ENCODE measurements at regions not wholly inside any gene's neighbourhood (a gene's known extent, or its start where the extent isn't known, plus 50 kb on each side); places are given as distances from the start of the nearest gene placed in this dataset.
A peak's percentile ranks its signal among the peaks of the same experiment; 100 is the strongest.

DNA sequence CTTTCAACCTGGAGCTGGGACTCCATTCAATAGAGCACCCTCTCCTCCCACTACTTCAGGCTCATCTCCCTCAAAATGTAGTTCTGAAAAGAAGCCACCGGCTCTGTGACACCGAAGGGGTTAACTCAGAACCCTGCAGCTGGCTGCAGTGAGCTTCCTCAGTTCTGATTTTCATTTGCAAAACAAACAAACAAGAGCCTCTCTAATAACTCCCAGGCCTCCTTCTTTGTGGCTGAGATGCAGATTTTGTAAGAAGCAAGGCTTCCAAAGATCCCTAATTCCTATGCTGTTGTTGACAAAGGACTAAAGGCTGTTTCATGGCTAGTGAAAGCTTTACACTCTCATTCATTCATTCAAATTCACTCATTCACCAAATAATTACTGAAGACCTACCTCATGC lies 333.4 kb upstream of the TBX3 start:
- no peak for DNase-seq (ENCODE audit: low read depth in 4 of 4, low spot score in 2 of 4)

DNA sequence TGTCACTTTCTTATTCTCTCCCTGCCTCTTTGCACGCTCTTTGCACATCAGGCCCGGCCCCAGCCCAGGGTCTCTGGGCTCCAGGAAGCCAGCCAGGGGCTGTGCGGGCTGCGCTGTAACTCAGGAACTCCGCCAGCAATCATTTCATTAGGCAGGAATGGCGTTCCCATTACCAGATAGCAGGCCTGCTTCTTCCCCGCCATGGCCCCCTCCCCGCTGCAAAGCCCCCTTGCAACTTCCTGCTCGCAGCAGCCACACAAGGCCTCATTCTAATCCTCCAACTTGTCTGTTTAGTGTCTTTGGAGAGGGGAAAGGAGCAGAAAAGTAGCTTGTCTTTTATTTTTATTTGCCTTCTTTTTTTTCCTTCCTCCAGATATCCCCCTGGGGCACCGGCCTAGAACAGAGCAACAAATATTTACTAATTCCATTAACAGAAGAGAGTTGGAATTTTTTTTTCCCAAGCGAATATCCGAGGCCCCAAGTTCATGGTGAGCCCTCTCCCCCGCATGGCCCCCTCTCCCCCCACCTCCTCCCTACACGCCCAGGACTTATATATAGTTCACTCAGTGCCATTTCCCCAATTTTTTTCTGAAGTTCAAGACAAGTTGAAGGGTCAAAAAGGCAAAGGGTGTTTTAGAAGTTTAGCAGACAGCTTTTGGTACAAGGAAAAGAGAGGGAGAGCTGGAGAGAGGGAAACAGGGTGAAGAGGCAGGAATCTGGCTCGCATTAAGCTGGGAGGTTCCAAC lies 329.4 kb upstream of the TBX3 start:
- peak; percentile 58 to 82 (median 69) for DNase-seq (ENCODE audit: low read depth in 4 of 4, low spot score in 2 of 4)

DNA sequence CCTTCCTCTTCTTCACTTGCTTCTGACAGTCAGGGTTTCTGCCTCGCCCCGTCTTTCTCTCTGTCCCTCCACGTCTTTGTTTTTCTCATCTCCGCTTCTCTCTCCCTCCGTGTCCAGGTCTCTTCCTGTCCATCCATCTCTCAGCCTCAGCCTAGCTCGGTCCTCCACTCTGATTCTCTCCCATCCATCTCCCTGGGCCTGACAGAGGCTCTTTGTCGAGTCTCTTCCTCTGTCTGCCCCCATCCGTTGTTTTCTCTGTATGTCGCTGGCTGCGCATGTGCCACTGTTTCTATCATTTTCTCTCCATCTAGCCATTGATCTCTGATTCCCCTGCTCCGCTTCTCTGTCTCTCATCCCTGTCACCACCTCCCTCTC lies 328.9 kb upstream of the TBX3 start:
- DNase-seq (ENCODE audit: low read depth in 4 of 4, low spot score in 2 of 4), result no peak

DNA sequence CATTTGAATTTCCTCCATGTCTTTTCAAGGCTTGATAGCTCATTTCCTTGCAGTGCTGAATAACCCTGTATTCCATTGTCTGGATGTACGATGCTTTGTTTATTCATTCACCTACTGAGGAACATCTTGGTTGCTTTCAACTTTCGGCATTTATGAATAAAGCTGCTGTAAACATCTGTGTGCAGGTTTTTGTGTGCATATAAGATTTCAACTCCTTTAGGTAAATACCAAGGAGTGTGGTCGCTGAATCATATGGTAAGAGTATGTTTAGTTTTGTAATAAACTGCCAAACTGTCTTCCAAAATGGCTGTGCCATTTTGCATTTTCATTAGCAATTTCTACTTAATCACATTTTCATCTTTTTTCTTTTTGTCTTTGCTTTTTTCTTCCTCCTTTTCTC lies 327.7 kb upstream of the TBX3 start:
- no peak for DNase-seq (ENCODE audit: low read depth in 4 of 4, low spot score in 2 of 4)

DNA sequence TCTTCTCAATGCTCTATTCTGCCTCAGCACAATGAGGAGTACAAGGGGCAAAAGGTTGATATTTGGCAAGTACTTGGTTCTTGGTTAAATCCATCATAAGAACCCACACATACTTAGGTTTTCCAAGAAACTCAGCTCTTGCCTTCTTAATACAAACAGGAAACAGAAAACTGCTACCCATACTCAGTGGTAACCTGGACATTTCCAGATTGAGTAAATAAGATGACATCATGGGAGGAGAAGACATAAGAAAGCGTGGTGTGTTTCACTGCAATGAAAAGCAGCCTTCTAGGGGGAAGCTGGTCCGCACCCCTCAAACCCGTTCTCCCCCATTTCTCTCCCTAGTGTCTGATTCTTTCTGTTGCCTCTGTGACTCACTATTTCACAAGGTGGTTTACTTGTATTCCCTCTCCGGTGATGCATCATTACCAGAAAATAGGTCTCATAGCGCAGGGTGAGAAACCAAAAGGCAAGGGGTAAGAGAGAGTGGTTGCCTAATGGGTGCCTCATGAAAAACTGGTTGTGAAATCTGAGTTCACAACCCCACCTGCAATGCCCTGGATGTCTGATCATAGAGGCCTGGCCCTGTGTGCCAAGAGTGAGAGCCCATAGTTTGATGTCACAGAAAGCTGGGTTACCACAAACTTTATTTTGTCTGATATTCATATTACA lies 326.5 kb upstream of the TBX3 start:
- no peak for DNase-seq (ENCODE audit: low read depth in 4 of 4, low spot score in 2 of 4)

DNA sequence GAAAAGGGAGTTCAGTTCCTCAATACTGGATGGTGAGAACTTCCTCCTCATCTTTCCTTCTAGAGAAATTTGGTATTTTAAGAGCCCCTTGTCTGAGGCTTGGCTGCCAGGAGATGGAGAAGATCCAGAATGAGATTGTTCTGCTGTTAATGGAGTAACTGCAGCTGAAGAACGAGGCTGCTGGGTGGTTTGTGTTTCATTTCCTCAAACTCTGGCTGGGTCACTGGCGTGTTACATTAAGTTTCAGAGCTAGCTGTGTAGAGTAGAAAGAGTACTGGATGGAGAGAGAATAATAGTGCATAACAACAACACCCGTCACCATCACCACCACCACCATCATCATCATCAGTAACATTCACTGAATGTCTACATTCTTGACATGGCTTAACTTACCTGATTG lies 325.0 kb upstream of the TBX3 start:
- no peak for DNase-seq (ENCODE audit: low read depth in 4 of 4, low spot score in 2 of 4)

DNA sequence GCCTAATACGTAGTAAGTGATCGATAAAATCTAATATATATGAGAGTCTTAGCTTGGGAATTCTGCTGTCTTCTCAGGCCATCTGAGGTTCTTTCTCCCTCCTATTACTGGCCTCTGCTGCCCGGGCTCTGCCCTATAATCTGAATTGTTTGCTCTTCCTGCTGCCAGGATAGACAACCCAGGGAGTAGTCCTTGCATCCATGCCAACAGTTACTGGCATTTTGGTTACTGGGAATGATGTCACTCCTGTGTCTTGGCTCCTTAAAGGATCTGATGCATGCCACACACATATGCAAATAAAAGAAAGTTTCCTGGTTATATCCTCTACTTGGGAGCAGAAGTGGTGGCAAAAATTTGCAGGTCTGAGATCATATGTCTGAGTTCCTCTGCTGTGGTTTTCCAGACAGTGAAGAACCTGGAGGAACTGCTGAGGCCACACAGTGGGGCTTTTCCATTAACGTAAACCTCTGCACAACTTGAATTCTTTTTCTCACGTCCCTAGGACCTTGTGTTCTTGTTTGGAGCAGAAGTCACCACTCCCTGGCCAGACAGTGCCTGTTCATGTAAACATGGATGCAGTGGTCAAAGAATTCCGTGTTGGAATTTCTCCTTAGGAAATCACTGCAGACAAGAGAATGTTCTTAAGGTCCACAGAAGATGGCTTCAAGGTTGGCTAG lies 320.6 kb upstream of the TBX3 start:
- DNase-seq (ENCODE audit: low read depth in 4 of 4, low spot score in 2 of 4), result no peak

DNA sequence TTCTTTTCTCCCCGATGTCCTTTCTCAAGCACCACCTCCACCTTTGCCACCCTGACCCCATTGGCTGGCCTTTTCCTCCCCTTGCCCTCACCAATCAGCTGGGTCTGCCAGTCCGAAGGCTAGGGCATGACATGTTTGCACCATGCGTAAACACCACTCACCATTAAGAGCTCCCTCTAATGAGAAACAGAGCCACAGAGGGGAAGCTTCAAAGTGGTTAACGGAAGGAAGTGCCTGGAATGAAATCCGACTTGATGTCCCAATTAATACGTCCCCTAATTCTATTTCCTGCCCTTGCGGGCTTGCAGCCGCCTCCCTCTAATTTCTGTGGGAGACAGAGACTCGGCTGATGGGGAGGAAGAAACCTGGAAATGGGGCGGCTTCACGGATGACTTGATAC lies 318.5 kb upstream of the TBX3 start:
- DNase-seq (ENCODE audit: low read depth in 4 of 4, low spot score in 2 of 4), result no peak

DNA sequence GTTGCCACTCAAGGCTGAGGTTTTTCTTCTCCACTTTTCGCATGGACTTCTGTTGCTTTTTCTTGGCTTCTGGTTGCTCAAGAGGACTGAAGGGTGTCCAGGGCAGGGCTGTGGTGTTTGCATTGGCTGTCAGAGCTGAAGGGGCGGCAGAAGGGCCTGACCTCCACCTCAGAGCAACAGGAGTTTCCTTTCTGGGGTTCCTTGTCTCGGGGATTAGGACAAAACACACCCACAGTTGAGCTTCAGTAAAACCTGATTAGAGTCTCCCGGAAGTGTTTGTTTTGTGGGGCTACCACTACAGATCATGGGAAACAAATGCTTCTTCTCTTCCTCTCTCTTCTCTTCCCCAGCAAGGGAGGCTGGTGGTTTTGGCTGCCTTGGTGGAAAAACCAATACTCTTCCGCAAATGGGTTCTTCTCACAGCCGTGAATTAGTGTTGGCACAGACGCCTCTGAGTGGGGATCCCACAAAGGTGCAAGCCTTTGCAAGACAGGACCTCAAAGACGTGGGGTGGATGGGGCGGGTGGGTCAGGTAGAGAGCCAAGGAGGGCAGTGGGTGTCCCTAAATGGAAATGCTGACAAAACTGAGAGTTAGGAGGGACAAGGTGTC lies 317.7 kb upstream of the TBX3 start:
- DNase-seq (ENCODE audit: low read depth in 4 of 4, low spot score in 2 of 4), result no peak

DNA sequence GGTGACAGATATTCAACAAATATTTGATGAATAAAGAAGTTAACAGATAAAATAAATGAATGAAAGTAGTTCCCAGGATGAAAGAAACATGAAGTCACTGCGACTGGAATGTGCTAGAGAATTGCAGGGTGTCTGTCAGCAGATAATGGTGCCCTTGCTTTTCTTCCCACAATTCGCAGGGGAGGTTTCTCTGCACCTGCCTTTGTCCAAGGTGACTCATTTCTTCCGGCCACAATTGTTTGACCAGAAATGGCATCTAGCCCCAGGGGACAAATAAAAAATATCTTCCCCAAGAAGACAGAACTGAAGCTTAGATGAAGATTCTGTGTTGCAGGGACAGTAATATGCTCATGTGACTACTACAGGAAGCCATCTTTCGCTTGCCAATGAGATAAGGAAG lies 316.1 kb upstream of the TBX3 start:
- DNase-seq (ENCODE audit: low read depth in 4 of 4, low spot score in 2 of 4), result no peak

DNA sequence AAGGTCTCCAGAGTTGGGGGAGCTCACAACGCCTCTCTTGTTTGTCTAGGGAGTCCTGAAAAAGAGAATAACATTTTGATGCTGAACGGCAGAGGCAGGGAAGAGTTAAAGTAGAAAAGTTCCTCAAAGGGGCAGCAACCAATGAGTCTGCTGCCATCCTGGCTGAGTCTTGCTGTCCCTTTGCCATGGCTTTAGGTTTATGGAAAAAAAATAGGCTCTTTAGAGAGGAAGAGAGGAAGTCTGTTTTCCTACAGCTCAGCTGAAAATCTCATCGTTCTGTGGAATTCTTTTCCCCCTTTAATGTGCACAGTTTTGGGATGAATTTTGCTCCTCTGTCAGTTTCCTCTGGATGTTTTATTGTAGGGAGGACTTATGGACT lies 314.8 kb upstream of the TBX3 start:
- DNase-seq (ENCODE audit: low read depth in 4 of 4, low spot score in 2 of 4), result no peak

DNA sequence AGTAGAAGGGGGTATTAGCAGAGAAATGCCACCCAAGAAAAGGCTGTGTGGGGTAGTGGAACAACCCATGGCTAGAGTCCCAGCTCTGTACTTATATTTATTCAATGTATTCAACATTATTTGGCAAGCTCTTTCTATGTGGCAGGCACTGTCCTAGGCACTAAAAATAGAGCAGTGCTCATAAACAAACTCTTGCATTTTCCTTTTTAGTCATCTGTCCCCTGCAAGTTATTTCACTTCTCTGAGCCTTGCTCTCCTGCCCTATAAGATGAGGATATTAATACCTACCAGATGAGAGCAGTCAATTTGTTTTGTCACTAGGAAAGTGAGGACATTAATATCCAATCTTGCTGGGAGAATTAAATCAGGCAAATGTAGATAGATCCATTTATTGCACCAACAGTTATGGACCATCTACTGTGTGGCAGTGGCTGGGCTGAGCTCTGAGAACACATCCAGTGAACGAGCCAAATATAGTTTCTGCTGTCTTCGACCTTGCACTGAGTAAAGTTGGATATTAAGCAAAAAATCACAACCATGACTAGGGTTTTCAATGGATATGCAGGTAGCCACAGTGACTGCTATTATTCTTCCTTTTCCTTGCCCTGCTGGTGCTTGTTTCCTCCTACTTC lies 314.3 kb upstream of the TBX3 start:
- DNase-seq (ENCODE audit: low read depth in 4 of 4, low spot score in 2 of 4), result no peak

DNA sequence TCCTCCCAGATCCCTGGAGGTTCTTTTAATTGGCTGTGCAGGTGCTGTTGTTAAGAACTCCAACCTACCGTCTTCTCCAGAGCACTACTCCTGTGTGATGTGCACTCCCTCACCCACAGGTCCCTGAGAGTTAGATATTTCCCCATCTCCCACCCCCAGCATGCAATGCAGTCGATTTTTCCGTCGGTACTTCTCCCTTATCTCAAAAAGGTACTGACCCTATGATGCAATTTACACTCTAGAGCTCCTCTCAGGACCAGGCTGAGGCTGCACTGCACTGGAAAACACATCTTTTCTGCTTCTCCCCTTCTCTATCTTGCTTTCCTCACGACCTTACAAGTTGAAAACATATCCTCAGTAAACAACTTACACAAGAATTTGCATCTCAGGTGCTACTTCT lies 312.4 kb upstream of the TBX3 start:
- no peak for DNase-seq (ENCODE audit: low read depth in 4 of 4, low spot score in 2 of 4)

DNA sequence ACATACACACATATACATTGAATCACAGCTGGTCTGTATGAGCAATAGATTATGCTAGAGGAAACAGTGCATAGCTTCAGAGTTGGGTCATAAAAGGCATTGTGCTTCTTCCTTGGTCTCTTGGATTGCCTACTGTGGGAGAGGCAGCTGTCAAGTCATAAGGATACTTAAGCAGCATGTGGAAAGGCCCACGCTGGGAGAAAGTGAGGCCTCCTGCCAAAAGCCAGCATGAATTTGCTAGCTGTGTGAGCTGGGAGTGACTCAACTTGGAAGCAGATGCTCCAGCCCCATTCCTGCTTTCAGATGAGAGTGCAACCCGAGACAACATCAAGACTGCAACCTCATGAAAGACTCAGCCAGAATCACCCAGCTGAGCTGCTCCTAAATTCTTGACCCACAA lies 311.9 kb upstream of the TBX3 start:
- DNase-seq (ENCODE audit: low read depth in 4 of 4, low spot score in 2 of 4), result no peak

DNA sequence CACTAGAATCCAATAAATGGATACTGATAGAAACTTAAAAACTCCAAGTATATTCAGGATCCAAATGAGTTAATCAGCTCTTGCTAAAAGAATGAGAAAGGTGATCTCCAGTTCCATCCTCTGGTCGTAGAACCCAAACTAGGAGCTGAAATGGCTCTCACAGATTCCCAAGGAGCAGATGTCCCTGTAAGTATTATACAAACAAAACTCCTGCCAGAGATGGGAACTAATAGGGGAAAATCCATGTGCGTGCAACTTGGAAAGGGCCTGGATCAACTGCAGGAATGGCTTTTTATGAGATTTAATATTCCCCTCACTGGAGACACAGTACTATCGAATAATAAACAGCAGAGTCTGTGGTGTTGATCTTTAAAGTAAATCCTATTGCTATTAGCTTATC lies 309.2 kb upstream of the TBX3 start:
- no peak for DNase-seq (ENCODE audit: low read depth in 4 of 4, low spot score in 2 of 4)

DNA sequence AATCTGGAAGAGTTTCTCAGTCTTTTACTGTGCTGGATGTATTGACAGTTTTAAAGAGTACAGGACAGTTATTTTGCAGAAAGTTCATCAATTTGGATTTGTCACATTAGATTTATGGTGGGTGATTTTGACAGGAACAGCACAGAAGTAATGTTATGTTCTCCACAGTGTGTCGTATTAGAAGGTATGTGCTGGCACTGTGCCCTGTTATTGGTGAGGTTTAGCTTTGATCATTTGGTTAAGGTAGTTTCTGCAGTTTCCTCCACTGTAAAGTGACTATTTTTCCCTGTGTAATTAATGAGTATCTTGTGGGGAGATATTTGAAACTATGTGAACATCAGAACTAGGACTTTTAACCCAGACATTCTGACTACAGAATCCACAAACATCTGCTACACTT lies 308.5 kb upstream of the TBX3 start:
- DNase-seq (ENCODE audit: low read depth in 4 of 4, low spot score in 2 of 4), result no peak

DNA sequence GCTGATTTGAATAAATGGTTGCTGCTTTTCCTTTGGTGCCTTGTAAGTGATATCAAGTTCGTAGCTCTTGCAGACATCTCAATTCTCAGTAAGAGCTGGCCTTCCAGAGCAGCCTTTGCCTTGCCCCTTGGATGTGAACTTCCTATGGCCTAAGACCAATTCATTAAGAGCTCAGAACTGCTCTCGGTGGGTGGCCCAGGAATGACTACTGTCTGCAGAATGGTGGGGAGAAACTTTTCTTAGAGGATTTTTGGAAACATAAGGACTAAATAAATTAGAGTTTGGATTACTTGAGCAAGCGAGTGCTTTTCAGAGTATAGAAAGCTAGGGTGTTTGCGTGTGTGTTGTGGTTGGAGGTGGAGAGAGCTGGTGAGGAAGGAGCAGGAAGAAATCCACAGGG lies 306.4 kb upstream of the TBX3 start:
- DNase-seq (ENCODE audit: low read depth in 4 of 4, low spot score in 2 of 4), result no peak

DNA sequence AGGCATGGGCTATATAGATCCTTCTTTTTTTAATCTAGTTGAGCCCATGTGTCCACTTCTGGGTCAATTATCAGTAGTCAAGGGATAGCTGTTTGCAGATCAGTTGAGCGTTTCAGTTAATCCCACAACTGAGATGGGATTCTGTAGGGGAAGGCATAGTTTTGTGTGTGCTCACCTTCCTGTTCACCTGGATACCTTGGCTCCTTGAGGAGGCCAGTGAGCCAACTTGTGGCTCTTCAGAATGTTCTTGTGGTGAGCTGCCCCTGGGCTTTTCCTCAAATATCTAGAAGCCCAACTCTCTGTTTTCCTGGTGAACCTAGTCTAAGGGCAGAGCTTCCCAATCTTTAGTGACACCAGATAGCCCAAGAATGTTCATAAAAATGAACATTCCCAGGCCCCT lies 302.9 kb upstream of the TBX3 start:
- no peak for DNase-seq (ENCODE audit: low read depth in 4 of 4, low spot score in 2 of 4)

DNA sequence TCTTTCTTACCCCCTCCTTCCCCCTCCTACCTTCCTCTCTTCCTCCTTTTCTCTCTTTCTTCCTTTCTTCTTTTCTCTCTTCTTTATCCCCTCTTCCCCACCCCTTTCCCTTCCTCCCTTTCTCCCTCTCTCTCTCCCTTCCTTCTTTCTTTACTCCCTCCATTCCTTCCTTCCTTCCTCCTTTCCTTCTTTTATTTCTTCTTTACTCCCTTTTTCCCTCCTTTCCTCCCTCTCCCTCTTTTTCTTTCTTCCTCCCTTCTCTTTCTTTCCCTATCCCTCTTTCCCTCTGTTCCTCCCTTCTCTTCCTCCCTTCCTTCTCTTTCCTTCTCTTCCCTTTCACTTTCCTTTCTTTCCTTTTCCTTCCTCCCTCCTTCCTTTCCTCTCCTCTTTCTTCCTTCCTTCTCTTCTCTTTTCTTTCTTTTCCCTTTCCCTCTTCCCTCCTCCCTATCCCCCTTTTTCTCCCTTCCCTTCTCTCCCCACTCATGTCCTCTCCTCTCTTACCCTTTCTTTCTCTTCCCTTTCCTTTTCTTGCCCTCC lies 302.3 kb upstream of the TBX3 start:
- DNase-seq (ENCODE audit: low read depth in 4 of 4, low spot score in 2 of 4), result no peak

DNA sequence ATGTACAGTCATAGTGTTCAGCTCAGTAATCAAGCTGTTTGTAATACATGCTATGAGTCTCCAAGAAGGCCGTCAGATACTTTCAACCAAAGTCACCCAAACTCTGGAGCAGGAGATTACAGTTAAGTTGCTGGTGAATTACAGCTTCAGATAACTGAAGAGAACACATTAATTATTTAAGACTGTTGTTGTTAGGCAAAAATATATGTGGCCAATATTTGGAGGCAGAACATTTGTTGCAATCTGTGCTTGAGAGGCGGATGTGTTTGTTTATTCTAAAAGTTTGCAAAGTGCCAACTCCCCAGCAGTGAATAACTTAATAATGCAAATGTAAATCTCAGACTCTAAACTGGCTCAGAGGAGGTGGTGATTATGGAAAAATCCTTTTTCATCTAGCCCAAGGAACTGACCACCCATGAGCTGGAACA lies 300.7 kb upstream of the TBX3 start:
- DNase-seq (ENCODE audit: low read depth in 4 of 4, low spot score in 2 of 4), result no peak

DNA sequence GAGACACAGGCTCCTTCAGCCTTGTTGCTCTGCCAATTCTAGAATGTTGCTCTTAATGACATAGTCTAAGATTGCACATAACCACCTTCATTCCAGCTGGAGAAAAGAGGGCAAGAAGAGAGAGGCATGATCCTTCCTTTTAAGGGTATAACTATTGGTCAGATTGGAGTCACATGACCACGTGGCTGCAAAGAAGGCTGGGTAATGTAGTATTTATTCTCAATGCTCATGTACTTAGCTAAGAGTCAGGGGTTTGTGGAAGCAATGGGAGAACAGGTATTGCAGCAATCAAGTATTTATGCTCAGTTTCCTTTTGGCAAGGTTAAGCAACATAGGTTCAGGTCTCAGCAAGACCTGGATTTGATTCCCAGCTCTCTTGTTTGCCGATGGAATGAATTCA lies 298.8 kb upstream of the TBX3 start:
- no peak for DNase-seq (ENCODE audit: low read depth in 4 of 4, low spot score in 2 of 4)
